ENCODE measurements at regions not wholly inside any gene's neighbourhood (a gene's known extent, or its start where the extent isn't known, plus 50 kb on each side); places are given as distances from the start of the nearest gene placed in this dataset.
"Not testable (repeated sequence)": the region's sequence is repeated elsewhere in the genome, so short reads cannot be mapped to it uniquely, and the experiment has no call there.

- DNase-seq = no peak
Observed at GRCh38 chr2:58720770-58721697, 479.9 kb upstream of the FANCL start.

GRCh38 chr2:58720033-58720769, 479.1 kb upstream of the FANCL start:
- DNase-seq = no peak

GRCh38 chr2:58715344-58715743, 474.2 kb upstream of the FANCL start:
- DNase-seq = no peak

DNA sequence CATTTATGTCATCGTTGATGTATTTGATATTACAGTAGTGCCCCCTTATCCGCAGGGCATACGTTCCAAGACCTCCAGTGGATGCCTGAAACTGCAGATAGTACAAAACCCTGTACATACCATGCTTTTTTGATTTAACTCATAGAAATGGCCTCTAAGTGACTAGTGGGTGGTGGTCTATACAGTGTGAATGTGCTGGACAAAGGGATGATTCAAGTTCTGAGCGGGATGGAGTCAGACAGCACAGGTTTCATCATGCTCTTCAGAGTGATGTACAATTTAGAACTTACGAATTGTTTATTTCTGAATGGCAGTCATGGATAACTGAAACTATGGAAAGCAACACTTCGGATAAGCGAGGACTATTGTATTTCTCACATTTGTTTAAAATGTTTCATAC, 473.1 kb upstream of the FANCL start:
- no peak for DNase-seq

DNA sequence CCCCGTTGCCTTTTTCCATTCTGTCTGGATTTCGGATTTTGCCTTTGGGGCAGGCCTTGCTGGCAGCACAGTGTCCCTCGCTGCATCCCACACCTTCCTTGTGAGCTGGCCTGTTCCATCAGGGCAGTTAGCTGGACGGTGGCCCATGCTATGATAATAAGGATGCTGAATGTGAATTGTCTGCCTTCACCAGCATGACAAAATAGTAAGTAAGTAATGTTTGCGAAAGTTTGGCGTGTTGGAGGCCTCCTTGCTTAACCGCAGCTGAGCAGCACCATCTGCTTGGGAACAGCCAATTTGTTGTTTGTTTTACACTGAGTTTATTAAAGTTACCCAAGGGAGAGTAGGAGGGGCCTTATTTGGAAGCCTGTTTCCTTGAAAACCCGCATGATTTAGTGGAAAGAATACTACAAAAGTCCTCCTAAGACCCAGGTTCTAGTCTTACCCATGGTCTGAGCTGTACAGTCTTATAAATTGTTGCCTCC, 469.7 kb upstream of the FANCL start:
- DNase-seq = no peak

DNA sequence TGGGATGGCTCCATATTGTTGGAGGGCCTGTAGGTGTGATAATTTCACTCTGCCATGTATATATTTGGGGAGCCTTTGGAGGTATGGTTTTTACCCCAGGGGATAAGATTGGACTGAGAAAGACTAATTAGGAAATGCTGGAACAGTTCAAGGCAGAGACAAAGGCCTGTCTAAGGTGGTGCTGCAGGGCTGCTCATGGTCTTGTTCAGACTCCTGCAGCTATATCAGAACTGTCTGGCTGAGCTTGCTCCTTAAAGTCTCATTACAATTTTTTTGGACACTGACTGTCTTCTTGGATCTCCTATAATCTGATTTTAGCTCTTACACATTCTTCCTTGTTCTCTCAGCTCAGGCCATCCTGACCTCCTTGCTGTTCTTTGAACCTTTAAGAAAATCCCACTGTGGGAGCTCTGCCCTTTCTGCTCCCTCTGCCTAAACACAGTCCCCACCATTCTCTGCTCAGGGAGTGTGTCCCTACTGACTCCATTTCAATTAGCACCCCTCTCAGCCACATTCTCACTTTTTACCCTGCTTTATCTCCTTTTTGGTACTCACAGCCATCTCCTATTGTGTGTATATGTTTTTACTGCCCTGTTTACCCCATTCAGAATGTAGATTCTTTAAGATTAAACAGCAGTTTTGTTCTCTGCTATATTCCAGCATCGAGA, 468.7 kb upstream of the FANCL start:
- DNase-seq = no peak

DNA sequence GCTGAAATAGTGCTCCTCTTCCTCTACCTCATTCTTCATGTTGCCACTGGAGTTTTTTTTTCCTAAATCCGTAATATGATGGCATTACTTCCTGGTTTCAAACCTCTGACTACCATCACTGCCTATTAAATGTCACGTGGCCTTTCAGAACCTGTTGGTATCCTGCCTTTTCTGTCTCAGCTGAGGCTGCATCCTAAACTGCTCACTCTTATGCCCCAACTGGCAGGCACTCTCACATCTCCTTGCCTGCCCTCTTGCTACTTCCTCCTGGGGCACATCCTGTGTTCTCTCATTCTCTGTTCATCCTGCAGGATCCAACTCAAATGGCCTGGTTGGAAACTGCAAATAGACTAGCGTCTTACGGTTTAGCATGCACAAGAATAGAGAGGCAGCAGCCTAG, 468.1 kb upstream of the FANCL start:
- DNase-seq = no peak

DNA sequence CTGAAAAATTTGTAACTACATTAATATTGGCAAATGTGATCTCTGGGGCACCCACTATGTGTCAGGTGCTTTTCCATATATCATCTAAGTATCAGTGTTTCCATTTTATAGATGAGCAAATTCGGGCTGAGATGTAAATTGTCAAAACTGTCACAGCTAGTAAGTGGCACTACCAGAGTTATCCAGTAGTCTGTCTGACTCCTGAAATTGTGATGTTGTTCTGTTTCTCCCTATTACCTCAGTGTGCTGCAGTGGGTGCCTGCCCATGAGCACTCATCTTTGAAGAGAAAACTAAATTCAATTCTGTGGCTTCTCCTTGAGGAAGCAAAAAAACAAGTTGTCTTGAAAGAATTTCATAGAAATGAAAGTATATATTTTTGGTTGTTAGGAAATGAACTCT, 467.4 kb upstream of the FANCL start:
- DNase-seq = no peak

DNA sequence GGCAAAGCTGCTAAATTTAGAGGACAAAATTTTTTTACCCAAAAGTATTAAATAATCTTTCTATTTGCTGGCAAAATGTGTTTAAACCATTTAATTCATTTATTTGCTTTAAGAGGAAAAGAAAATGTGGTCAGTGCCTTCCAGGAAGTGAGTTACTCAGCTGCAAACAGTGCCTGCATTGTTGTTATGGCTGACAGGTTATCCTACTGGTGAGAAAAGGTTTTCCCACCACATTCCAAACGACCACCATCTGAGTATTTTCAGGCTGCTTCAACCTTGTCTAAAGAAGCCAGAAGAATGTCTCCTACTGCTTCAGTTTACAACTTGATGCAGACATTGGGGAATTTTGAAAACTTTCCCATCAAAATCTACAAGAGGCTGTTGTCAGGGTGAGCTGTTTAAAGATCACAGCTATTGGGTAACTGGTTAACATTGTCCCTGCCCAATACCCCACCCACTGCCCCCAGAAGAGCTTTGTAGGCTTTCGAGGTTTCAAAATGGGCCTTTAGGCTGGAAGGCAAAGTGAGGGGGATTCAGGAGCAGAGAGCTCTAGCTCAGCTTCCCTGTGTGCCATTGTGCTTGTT, 461.3 kb upstream of the FANCL start:
- DNase-seq = no peak

DNA sequence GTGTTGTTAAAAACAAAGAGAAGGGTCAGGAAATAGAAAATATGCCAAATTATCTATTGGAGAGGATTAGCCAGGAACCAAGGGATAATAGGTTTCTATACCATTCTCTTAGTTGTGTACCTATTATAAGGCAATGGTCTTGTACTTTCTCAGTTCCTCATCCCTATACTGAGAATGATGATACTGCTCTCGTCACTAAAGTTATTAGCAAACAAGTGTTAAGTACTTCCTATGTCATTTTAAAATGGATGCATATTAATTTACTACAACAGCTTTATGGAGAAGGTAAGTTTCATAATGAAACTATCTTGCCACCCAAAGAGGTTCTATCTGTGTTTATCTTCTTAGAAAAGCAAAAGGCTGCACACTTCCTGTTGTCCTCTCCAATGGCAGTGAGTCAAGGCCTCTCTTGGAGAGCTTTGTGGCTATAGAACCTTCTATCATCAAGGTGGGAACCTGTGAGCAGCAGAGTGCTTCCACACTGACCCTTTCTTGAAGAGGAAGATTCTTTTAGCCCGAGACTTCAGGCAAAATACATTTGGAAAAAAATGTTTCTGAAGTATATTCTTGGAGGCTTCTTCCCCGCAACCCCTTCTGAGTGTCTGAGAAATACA, 460.7 kb upstream of the FANCL start:
- DNase-seq = no peak

GRCh38 chr2:58700591-58700990, 459.5 kb upstream of the FANCL start:
- no peak for DNase-seq

- no peak for DNase-seq
Observed at GRCh38 chr2:58699411-58699810, 458.3 kb upstream of the FANCL start.

- no peak for DNase-seq
Observed at GRCh38 chr2:58698620-58699019, 457.5 kb upstream of the FANCL start.

GRCh38 chr2:58694114-58694513, 453.0 kb upstream of the FANCL start:
- not testable (repeated sequence) for DNase-seq

DNA sequence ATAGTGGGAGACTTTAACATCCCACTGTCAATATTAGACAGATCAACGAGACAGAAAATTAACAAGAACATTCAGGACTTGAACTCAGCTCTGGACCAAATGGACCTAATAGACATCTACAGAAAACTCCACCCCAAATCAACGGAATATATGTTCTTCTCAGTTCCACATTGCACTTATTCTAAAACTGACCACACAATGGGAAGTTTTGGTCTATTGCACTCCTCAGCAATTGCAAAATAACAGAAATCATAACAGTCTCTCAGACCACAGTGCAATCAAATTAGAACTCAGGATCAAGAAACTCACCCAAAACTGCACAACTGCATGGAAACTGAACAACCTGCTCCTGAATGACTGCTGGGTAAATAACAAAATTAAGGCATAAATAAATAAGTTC, 449.9 kb upstream of the FANCL start:
- DNase-seq = not testable (repeated sequence)

DNA sequence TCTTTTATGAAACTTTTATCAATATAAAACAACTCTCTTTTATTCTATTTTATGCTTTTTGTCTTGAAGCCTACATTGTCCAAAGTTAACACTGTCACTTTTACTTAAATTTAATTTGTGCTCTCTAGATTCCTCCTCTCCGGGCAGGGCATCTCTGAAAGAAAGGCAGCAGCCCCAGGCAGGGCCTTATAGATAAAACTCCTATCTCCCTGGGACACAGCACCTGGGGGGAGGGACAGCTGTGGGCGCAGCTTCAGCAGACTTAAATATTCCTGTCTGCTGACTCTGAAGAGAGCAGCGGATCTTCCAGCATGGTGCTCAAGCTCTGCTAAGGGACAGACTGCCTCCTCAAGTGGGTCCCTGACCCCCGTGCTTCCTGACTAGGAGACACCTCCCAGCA, 447.7 kb upstream of the FANCL start:
- DNase-seq = no peak

GRCh38 chr2:58686776-58687175, 445.7 kb upstream of the FANCL start:
- no peak for DNase-seq

DNA sequence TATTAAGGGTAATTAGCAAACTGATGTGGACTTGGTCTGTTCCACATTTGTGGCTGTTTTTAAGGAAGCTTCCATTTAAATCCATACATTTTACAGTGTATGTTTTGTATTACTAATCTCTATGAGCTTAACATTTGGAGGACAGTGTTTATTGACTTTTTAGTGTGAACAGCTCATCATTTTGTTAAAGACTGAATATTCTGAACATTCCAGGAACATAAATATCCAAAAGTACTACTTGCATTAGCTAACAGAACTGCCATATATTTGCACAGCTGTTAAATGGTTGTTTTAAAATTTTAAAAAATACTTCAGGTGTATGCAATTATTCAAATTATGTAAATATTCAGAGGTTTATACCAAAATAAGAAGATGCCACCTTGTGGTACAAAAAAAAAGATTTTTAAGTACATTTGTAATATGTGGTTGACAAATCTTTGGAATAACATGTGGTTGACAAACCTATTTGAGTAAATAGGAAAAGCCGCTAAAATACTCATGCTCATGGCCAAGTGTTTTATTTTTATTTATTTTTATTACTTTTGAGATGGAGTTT, 439.7 kb upstream of the FANCL start:
- DNase-seq = no peak

DNA sequence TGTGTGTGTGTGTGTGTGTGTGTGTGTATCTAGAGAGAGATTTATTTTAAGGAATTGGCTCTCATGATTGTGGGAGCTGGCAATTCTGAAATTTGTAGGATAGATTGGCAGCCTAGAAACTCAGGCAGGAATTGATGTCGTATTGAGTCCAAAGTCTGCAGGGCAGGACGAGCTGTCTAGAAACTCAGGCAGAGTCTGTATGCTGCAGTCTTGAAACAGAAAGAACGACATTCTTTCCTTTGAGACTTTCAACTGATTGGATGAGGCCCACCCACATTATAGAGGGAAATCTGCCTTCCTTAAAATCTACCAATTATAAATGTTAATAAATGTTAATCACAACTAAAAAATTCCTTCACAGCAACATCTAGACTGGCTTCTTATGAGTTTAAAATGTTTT, 436.6 kb upstream of the FANCL start:
- no peak for DNase-seq

- no peak for DNase-seq
Observed at GRCh38 chr2:58671675-58672074, 430.6 kb upstream of the FANCL start.

- DNase-seq = no peak
Observed at GRCh38 chr2:58669998-58670397, 428.9 kb upstream of the FANCL start.

DNA sequence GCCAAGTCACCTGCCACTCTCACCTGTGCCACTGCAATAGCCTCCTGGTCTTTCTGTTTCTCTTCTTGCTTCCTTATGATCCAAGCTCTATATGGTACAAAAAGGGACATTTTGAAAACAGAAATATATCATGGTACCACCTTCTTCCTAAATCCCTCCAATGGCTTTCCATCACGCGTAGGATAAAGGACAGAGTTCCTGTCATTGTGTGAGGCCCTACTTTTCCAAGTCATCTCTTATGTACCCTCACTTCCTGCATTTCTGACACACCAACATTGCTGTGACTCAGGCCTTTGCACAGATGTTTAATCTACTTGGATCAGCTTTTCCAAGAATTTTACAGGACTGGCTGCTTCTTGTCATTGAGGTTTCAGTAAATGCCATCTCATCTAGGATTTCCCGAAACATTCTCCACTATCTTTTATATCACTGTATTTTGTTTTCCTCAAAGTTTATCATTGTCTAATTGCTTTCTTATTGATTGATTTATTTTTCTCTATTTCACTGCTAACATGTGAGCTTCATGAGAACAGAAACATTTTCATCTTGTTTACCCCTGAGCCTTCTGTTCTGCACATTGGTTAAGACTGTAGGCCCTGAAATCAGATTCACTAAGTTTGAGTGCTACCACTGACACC, 426.1 kb upstream of the FANCL start:
- DNase-seq = no peak
